ENCODE measurements at regions not wholly inside any gene's neighbourhood (a gene's known extent, or its start where the extent isn't known, plus 50 kb on each side); places are given as distances from the start of the nearest gene placed in this dataset.

- TF ChIP-seq CTCF (IDR thresholded peaks at IDR 0.05) (no peak), JUN (IDR thresholded peaks at IDR 0.05) (no peak), POLR2AphosphoS2 (conservative IDR thresholded peaks at IDR 0.05; ENCODE audit: low read length) (no peak), RCOR1 (IDR thresholded peaks at IDR 0.05; ENCODE audit: low read depth, low read length) (no peak), EP300 (IDR thresholded peaks at IDR 0.05) (no peak), HOXB5 (CRISPR knock-in tag; IDR thresholded peaks at IDR 0.05) (no peak), MYC (IDR thresholded peaks at IDR 0.05; ENCODE audit: borderline replicate concordance, low read length) (no peak), EHMT2 (IDR thresholded peaks at IDR 0.05; ENCODE audit: low read depth) (no peak), POLR2A (IDR thresholded peaks at IDR 0.05; ENCODE audit: low read length) (no peak)
These were observed 145.8 kb downstream of the AASDH start for GRCh38 chr4:56241500-56241899.

Measured in A549 (cell line).